ENCODE measurements at regions not wholly inside any gene's neighbourhood (a gene's known extent, or its start where the extent isn't known, plus 50 kb on each side); places are given as distances from the start of the nearest gene placed in this dataset.

DNA sequence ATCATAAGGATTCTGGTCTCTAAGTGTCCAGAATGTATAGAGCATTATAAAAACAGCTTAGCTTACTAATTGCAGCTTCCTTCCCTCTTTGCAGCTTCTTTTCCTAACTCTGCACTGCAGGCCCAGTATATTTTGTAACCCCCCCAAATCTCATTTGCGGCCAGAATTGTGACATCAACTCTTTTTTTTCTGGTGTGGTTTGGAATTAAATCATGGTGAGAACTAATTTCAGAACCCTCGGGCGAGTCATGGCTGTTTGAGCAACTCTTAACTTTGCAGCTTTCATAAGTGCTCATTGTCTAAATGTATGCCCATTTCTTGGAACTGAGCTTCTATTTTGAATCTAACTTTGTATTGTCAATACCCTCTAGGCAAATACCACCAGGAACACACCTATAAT is 187.4 kb downstream of the CYYR1 start:
- no peaks in the 10 kb centered on the region for H3K9me3 ChIP-seq (replicated peaks in 1 of 3)
- TF ChIP-seq POLR2A (IDR thresholded peaks at IDR 0.05): no peak
- TF ChIP-seq, protein P1, sequence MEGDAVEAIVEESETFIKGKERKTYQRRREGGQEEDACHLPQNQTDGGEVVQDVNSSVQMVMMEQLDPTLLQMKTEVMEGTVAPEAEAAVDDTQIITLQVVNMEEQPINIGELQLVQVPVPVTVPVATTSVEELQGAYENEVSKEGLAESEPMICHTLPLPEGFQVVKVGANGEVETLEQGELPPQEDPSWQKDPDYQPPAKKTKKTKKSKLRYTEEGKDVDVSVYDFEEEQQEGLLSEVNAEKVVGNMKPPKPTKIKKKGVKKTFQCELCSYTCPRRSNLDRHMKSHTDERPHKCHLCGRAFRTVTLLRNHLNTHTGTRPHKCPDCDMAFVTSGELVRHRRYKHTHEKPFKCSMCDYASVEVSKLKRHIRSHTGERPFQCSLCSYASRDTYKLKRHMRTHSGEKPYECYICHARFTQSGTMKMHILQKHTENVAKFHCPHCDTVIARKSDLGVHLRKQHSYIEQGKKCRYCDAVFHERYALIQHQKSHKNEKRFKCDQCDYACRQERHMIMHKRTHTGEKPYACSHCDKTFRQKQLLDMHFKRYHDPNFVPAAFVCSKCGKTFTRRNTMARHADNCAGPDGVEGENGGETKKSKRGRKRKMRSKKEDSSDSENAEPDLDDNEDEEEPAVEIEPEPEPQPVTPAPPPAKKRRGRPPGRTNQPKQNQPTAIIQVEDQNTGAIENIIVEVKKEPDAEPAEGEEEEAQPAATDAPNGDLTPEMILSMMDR (IDR thresholded peaks at IDR 0.05): no peak
- H3K27ac ChIP-seq: no peak overlapping the region
- H3K4me3 ChIP-seq: no peak overlapping the region
- intact Hi-C loops (cut with DNase I): no loop called here
- WGBS, 4 donors: 69 to 89% (median 82%) methylated on average over 3 of the region's 3 CpGs
- no peaks in the 10 kb centered on the region for H3K4me1 ChIP-seq (replicated peaks in 1 of 2)
- no peaks in the 10 kb centered on the region for H3K36me3 ChIP-seq (replicated peaks in 1 of 2)
- H3K27me3 ChIP-seq: no peaks in the 10 kb centered on the region
- no peak for DNase-seq

DNA sequence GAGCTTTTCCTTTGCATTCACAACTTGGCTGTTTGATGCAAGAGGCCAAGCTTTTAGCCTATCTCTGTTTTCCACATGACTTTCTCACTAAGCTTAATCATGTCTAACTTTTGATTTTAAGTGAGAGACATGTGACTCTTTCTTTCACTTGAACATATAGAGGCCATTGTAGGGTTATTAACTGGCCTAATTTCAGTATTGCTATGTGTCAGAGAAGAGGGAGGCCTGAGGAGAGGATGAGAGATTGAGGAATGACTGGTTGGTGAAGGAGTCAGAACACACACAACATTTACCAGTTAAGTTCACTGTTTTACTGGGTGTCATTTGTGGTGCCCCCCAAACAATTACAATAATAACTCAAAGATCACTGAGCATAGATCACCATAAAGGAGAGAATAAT is 193.5 kb downstream of the CYYR1 start:
- no peak for DNase-seq
- H3K36me3 ChIP-seq (replicated peaks in 1 of 2): no peaks in the 10 kb centered on the region
- no peak overlapping the region for H3K27ac ChIP-seq
- H3K9me3 ChIP-seq (replicated peaks in 1 of 3): no peaks in the 10 kb centered on the region
- TF ChIP-seq POLR2A (IDR thresholded peaks at IDR 0.05): no peak
- TF ChIP-seq, protein P1 (IDR thresholded peaks at IDR 0.05): no peak
- no peaks in the 10 kb centered on the region for H3K27me3 ChIP-seq
- H3K4me1 ChIP-seq (replicated peaks in 1 of 2): no peaks in the 10 kb centered on the region
- H3K4me3 ChIP-seq: no peak overlapping the region
- intact Hi-C loops (cut with DNase I): no loop called here

DNA sequence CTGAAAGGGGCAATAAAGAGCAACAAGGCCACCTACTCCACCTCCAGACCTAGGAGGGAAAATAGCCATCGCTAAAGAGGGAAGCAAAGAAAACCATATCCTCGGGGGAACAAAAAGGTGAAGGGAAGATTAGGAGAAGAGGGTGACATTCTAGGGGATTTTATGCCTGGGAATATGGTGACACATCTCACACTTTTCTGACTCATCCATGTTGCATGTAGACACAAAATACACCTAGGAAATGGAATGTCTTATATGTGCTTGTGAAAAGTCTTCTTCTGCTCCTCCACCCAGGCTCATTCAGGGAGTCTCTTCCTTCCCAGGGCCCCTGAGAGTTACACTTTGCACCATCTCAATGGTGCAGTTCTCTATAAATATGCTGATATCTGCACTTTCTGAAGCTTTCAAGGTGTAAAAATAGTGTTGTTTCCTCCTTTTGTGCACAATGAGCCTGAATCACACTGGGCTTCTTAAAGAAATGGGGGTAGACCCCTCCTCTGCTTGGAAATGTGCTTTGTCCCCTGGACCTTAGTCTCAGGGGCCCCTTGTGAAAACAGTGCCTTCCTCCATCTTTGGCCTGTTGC is 195.9 kb downstream of the CYYR1 start:
- TF ChIP-seq, protein P1 (IDR thresholded peaks at IDR 0.05): no peak
- TF ChIP-seq POLR2A (IDR thresholded peaks at IDR 0.05): no peak
- intact Hi-C loops (cut with DNase I): no loop called here
- no peak overlapping the region for H3K27ac ChIP-seq
- H3K4me1 ChIP-seq (replicated peaks in 1 of 2): no peaks in the 10 kb centered on the region
- no peaks in the 10 kb centered on the region for H3K27me3 ChIP-seq
- WGBS, 4 donors: 90 to 98% (median 91%) methylated on average over 2 of the region's 2 CpGs
- DNase-seq: no peak
- no peaks in the 10 kb centered on the region for H3K36me3 ChIP-seq (replicated peaks in 1 of 2)
- no peaks in the 10 kb centered on the region for H3K9me3 ChIP-seq (replicated peaks in 1 of 3)
- H3K4me3 ChIP-seq: no peak overlapping the region

DNA sequence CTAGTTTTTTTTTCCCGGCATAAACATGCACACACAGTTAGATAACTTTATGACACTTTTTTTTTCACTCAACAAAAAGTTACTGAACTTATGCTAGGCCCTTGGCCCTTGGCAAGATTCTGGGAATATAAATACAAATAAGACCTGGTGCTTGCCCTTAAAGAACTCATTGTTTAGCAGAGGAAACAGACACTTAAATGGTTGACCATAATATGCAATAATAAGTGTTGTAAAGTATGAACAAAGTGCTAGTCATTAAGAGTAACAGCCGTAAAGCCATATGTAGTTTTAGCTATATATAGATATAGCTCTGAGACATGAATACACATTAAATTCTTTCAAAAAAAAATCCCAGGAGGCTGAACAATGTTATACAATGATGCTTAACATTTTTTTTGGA is 198.3 kb downstream of the CYYR1 start:
- no peaks in the 10 kb centered on the region for H3K36me3 ChIP-seq (replicated peaks in 1 of 2)
- H3K9me3 ChIP-seq (replicated peaks in 1 of 3): no peaks in the 10 kb centered on the region
- no peak for TF ChIP-seq POLR2A (IDR thresholded peaks at IDR 0.05)
- TF ChIP-seq, protein P1 (IDR thresholded peaks at IDR 0.05): no peak
- no peaks in the 10 kb centered on the region for H3K27me3 ChIP-seq
- no peak for DNase-seq
- intact Hi-C loops (cut with DNase I): no loop called here
- no peak overlapping the region for H3K4me3 ChIP-seq
- H3K27ac ChIP-seq: no peak overlapping the region
- 71 to 75% (median 72%) methylated on average over 2 of the region's 2 CpGs for WGBS, 4 donors
- no peaks in the 10 kb centered on the region for H3K4me1 ChIP-seq (replicated peaks in 1 of 2)
